D341Med (cell line): ENCODE measurements at regions not wholly inside any gene's neighbourhood (a gene's known extent, or its start where the extent isn't known, plus 50 kb on each side); places are given as distances from the start of the nearest gene placed in this dataset.
A peak's percentile ranks its signal among the peaks of the same experiment; 100 is the strongest.

Experiments used
- DNase-seq: peaks from one replicate; pipeline ENCODE4 v3.0.0; 2012; ENCODE audit warnings: low spot score

DNA sequence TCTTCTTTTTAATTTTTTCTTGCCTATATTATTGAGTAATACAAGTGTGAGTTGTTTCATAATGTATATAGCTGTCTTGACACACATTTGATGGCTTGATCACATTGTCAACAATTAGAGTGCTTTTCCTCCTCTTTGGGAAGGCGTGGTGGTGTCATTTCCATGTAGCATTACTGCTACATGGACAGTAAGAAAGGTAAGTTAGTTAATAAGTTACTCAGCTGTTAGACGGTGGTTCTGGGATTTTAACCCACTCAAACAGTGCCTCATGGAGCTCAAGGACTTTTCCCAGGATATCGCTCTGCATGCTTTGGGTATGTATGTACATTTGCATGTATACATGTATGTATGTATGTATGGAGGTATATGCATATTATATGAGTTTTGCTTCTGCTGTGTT is 94.6 kb downstream of the HAPSTR1 start:
- DNase-seq, result no peak

DNA sequence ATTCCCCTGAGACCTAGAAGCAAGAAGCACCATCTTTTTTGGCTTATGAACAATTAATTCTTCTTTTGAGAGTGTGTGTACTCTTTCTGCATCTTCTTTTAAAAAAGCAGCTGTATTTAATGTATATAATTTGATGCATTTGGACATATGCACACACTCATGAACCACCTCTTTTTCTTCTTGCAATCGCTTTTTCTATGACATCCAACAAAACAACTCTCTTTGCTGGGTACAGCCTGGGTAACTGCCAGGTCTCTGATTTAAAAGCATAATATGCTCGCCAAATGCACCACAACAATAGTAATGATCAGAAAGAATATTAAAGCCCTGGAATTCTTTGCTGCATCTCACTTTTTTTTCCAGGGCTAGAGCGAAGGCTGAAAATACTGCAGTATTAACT is 97.3 kb downstream of the HAPSTR1 start:
- no peak for DNase-seq

DNA sequence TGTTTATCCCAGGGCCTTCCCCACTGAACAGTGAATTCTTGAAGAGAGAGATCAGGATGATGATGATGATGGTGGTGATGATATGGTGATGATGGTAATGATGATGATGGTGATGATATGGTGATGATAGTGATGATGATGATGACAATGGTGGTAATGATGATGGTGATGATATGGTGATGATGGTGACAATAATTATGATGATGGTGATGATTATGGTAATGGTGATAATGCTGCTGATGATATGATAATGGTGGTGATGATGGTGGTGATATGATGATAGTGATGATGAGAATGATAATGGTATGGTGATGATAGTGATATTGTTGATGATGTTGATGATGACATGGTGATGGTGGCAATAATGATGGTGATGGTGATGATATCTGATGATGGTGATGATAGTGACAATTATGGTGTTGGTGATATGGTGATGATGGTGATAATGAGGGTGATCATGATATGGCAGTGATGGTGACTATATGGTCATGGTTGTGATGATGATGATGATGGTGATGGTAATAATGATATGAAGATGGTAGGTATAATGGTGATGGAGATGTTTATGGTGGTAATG is 99.9 kb downstream of the HAPSTR1 start:
- no peak for DNase-seq

DNA sequence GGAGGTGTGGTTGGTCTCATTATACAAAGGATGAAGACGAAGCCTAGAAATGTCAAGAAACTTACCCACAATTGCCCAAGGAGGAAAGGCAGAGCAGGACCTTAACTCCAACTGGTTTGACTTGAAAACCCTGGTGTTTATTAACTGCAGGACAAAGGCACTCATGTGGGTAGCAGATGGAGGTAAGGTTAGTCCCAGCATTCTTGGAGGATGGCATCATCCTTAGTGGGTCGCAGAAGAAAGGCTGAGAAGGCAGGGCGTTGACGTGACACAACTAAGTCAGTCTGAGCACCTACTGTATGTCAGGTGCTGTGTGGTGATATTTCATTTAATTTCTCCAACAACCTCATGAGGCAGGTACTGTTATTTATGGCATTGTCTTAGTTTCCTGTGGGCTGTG is 101.3 kb downstream of the HAPSTR1 start:
- no peak for DNase-seq

DNA sequence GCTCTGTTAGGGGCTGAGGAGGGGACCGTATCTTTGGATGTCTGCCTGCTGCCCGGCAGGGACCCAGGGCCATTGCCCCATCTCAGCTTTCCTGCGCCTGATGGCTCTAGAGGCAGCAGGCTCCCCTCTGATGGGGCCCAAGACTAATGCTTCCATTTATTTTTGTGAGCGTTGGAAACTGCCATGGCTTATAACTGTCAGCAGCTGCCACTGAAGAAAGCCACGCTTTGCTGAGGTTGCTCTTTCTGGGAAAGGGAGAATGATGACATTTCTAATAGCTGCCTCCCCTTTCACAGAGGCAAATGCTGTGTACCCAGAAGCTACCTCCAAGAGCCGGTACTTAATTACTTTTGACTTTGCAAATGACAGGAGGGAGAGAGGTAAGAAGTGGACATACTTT is 103.8 kb downstream of the HAPSTR1 start:
- no peak for DNase-seq

DNA sequence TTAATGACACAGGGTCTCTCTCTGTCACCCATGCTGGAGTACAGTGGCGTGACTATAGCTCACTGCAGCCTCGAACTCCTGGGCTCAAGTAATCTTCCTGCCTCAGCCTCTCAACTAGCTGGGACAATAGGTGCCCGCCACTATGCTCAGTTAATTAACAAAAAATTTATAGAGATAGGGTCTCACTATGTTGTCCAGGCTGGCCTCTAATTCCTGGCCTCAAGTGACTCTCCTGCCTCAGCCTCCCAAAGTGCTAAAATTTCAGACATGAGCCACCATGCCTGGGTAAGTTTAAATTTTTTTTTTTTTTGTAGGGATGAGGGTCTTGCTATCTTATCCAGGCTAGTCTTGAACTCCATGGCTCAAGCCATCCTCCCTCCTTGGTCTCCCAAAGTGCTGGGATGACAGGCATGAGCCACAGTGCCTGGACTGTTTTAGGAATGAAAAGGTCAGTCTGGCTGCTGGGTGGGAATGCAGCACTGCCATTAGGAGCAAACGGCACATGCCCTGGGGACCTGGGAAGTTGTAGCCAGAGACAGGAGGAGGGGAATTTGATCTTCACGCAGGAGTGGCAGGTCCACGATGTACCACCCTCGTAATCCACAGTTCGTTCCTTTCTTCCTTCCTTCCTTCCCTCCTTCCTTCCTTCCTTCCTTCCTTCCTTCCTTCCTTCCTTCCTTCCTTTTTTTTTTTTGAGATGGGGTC is 106.7 kb downstream of the HAPSTR1 start:
- no peak for DNase-seq

DNA sequence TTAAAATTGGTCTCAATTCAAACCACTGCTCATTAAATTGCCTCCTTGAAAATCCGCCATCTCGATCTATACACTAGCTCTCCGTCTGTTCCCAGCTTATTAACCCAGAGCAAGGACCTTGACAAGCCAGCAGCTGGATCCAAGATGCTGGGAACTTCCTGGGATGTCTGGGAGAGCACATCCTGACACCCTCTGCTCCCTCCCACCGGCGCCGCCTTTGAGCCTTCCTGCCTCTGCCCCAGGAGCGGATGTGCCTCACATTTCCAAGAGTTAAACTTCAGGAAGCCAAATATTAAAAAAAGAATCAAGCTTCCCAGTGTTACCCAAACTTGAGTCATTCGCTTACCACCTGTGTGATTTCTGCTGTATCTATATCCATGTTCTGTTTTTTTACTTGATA is 107.9 kb downstream of the HAPSTR1 start:
- DNase-seq, result no peak

DNA sequence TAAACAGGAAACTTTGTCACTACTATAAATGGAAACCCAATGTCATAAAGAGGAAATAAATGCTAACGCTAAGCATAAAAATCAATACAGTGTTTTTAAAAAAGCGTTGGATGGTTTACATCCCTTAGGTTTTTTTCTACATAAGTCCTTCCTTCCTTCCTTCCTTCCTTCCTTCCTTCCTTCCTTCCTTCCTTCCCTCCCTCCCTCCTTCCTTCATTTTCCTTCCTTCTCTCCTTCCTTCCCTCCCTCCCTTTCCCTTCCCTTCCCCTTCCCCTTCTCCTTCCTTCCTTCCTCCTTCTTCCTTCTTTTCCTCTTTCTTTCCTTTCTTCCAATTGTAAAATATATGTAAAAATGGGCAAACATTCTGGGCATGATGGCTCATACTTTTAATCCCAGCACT is 108.3 kb downstream of the HAPSTR1 start:
- DNase-seq, result no peak

DNA sequence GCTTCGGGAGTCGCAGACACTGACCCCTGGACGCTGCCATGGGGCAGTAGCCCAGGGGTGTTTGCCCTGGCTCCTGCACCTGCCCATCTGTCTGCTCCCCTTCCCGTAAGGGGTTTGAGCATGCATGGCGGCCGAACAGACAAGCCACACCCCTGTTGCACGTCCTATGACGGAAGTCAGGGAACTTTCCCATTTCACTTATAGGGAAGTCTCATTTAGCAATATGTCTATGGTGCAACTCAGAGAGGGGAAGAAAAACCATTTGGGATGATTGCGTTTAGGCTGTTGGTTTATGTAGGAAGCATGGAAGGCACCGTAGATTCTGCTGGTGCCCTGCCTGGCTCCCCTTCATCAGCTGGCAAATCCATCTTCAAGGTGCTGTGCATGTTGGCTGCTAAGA is 112.5 kb downstream of the HAPSTR1 start:
- no peak for DNase-seq

DNA sequence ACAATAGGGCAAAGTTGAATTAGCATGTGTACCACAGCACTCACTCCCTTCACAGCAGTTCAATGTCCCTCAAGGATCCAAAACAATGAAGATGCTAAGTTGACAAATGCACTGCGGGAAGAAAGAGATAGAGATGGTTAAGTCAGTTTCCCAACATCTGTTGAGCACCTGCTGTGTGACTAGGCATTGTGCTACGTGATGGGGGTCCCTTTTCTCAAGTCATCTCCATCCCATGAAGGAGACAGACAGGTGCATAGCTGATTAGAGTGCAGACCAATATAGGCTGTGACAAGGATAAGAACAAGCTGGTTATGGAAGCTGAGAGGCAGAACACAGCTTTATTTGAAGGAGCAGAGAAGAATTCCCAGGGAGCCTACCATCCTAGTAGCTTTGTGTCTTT is 114.2 kb downstream of the HAPSTR1 start:
- no peak for DNase-seq

DNA sequence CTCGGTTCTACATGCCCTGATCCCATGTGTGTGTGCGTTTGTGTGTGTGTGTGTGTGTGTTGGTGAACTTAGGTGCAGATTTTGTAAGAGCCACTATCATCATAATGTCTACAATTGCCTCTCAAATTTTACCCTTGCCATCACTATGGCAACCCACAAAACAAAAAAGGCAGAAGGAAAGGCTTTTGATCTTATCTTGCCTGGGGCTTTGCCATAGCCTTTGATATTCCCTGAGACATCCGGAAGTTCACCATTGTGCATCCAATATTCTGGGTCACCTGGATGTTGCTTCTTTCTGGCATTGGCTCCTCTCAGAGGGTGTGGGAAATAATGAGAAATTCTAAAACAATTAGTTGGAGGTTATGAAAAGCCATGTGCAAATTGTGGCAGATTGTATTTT is 114.7 kb downstream of the HAPSTR1 start:
- DNase-seq, result no peak

DNA sequence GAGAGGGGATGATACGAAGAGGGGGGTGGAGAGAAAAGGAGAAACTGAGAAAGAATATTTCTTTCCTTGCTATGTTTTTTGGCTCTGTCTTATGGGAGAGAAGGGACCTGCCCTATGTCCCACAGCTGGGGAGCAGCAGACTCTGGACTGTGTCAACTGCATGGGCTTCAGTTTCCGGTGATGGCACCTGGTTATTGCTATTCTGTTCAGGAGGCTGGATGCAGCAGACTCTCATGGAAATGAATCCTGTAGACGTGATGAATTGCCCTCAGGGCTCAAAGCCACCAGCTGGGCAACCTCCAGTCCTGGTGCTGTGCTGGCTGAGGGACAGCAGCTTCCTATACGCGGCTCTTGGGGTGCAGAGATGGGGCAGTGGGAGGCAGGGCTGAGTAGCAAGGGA is 121.2 kb downstream of the HAPSTR1 start:
- DNase-seq, result no peak

DNA sequence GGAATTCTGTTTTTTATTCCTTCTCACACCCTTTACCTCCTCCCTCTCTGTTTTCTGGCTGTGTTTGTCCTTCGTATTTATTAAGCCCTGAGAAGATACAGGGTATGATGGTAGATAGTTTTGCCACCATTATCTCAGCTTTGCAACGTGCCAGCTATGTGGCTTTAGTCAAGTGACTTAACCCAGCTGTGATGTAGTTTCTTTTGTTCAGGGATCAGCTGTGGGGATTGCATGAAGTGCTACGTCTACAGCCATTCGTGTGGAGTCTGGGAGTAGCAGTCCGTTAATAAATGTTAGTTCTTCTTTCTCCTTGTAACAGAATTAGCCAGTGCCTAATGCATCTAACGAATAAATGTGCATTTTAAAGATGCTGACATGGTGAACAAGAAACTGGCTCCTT is 128.4 kb downstream of the HAPSTR1 start:
- DNase-seq, result no peak

DNA sequence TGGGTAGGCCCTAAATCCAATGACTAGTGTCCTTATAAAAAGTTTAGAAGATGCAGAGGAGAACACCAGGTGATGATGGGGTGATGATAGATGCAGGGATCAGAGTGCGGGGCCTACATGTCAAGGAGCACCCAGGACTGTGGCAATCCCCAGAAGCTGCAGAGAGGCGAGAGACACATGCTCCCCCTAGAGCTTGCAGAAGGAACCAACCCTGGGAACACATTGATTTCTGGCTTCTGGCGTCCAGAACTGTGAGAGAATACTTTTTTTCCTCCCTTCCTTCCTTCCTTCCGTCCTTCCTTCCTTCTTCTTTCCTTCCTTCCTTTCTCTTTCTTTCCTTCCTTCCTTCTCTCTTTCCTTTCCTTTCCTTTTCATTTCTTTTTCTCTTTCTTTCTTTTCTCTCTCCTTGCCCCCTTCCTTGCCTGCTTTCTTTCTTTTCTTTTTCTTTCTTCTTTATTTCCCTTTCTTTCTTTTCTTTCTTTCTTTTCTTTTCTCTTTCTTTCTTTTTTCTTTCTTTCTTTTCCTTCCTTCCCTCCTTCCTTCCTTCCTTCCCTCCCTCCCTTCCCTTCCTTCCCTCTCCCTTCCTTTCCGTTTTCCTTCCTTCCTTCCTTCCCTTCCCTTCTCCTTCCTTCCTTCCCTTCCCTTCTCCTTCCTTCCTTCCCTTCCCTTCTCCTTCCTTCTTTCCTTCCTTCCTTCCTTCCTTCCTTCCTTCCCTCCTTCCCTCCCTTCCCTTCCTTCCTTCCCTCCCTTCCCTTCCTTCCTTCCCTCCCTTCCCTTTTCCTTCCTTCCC is 134.3 kb downstream of the HAPSTR1 start:
- DNase-seq, result peak; percentile 57

DNA sequence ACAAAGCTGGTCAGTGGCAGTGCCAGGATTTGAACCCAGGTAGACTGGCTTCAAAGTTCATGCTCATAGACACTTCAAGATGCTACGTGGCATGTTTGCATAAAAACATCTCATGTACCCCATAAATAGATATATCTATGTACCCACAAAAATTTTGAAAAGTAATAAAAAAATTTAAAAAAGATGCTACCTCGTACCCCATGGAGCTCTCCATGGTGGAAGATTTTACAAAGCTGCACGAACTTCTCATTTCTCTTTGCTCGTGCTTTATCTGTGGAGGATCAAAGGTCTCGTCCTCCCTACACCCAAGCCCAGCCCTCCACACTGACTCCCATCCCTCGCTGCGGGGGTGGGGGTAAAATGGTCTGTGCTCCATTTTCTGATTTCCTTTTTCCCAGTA is 135.5 kb downstream of the HAPSTR1 start:
- no peak for DNase-seq

DNA sequence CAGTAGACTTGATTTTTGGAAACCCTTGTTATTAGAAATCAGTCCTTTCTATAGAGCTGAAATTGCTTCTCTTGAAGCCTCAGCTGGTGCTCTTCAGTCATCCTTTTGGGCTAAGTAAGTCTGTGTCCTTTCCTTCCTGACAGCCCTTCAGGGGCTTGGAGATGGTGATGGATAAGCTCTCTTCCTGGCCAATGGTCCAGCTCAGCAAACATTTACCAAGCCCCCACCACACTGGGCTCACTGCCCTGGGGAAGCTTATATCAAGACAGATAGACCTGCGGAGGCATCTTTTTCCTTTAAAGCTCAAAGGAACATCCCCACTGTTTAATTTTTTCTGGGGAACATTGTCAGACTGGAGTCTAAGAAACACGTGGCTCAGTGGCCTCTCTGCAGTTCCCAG is 139.6 kb downstream of the HAPSTR1 start:
- DNase-seq, result no peak

DNA sequence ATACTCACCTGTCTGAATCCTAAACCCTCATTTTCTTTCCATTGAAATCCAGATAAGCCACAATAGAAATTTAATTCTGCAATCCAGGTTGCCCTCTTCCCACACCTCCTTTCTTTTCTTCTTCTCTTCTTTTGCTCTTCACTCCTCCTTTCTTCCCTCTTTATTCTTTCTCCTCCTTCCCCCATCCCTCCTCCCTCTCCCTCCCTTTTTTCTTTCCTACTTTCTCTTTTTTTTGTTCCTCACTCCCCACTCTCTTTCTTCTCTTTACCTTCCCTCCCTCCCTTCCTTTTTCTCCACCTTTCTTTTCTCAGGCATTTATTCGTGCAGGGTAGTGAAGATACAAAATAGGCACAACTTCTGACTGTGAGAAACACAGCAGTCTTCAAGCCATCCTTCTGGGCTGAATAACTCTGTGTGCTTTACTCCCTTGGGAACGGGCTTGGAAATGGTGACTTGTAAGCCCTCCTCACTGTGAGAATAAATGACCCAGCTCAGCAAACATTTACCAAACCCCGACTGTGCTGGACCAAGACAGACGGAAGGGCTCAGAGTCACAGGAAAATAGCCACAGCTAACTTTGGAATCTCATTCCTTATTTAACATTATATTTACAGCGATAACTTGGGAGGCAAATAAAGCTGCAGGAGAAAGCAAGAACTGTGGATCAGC is 140.8 kb downstream of the HAPSTR1 start:
- no peak for DNase-seq

DNA sequence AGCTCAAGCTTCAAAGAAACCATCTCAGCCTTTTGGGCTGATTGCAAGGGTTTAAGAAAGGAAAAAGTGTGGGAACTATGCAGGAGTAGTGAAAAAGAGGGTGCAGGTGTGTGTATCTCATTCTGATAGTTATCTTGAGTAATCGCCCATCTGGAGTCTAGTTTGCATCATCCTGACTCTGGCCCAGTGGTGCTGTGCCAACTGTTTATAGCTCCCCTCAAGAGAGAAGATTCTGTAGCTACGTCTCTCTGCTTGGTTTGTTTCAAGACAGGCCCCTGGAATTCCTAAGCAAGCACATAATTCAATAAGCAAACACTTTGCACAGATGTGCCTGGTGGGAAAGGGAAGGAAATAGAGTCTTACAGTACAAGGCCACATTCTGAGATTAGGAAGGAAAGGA is 144.4 kb downstream of the HAPSTR1 start:
- DNase-seq, result no peak

DNA sequence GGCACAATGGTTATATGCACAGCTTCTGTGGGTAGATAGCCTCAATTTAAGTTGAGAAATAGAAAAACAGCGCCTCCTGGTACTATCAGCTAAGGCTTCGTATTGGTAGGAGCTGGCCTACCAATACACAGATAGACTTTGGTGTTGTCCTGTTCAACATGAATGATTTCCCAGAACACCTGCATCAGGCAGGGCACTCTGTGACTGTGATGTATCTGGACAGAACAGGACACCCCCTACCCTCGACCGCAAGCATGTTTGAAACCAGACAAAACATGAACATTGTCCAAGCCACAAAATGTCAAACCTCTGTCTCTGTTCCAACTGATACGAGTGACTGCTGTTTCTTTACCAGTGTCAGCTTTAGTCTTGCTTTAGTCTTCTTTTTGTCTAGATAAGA is 144.9 kb downstream of the HAPSTR1 start:
- DNase-seq, result no peak

DNA sequence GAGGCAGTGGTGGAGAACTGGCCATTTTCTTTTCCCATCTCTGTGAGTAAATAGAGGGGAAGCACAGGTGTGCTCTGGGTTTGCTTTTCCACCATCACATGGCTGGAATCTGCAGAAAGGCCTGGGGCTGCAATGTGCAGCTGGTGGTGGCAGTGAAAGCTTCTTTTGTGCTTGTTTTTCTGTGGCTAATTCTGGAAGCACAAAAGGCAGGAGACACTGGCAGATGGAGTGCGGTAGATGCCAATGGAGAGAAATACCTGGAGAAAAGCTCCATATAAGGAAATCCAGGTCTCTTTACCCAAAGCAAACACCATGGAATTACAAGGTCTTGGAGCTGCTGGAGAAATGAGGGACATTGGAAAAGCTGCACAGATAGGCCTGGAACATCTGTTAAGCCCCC is 146.9 kb downstream of the HAPSTR1 start:
- no peak for DNase-seq

DNA sequence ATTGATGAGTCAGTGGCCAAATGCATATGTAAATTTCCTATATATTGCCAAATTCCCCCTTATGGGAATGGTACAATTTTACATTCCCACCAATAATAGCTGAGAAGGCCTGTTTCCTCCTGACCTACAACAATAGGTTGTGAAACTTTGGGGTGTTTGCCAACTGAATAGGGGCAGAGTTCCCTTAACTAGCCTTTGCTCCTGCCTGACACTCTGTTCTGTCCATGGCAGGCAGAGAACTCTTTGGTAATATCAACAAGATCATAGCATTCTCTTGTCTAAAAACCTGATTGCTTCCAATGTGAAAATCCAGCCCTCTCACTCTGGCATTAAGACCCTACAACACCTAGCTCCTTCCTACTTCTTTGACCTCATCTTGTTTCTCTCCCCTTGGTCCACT is 149.7 kb downstream of the HAPSTR1 start:
- no peak for DNase-seq

DNA sequence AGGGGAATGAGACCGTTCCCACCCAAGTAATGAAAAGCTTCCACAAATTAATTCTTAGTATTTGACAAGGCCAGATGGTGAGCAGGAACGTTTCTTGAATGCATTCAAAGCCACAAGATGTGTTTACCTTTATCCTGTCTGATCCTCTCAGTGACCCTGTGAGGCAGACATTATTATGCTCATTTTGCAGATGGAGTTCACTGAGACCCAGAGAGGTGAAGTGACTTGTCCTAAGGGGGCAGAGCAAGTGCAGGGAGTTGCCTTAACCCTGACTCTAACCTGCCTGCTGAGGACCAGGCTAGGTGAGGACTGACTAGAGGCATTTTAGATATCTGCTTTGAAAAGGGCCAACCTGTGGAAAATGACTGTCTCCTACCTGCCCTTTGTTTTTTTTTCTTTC is 156.7 kb downstream of the HAPSTR1 start:
- DNase-seq, result no peak

DNA sequence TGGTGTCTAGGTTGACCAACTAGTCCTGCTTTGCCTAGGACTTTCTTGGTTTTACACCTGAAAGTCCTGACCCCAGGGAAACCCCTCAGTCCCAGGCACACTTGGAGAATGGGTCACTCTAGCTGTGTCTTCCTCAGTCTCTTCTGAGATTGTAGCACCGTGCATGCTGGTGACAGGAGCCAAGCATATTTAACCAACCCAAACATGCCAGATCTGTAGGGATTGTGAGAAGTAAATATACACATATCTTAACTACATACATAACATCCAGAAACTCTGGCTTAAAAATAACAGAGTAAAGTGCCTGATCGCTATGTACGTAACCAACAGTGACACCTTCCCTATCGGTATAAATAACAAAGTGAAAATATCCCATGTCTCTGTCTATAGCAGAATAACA is 158.1 kb downstream of the HAPSTR1 start:
- no peak for DNase-seq
